Nephron progenitor cell (in vitro differentiated cells): ENCODE measurements at regions not wholly inside any gene's neighbourhood (a gene's known extent, or its start where the extent isn't known, plus 50 kb on each side); places are given as distances from the start of the nearest gene placed in this dataset.

Experiments used
- DNase-seq: peaks from one replicate; pipeline ENCODE4 v3.0.0; 2021
- H3K27ac Mint-ChIP-seq: 2 replicates; pipeline ENCODE4 v1.8.0; 2021; ENCODE audit warnings: mild to moderate bottlenecking, moderate library complexity, mixed read lengths
- H3K27me3 Mint-ChIP-seq: 2 replicates; pipeline ENCODE4 v1.8.0; 2021; ENCODE audit warnings: mild to moderate bottlenecking, low read depth, mixed read lengths; ENCODE audit not compliant: poor library complexity
- H3K36me3 Mint-ChIP-seq: 2 replicates; pipeline ENCODE4 v1.8.0; 2021; ENCODE audit warnings: low read depth, mixed read lengths
- H3K4me1 Mint-ChIP-seq: 2 replicates; pipeline ENCODE4 v1.8.0; 2021; ENCODE audit warnings: mixed read lengths
- H3K4me3 Mint-ChIP-seq: 2 replicates; pipeline ENCODE4 v1.8.0; 2021; ENCODE audit warnings: mild to moderate bottlenecking, moderate library complexity, mixed read lengths
- H3K9me3 Mint-ChIP-seq: 2 replicates; pipeline ENCODE4 v1.8.0; 2021; ENCODE audit warnings: mild to moderate bottlenecking, moderate library complexity, mixed read lengths
- CTCF ChIP-seq: fragments of 200-600 bp; sonication (generic); IDR thresholded peaks from 2 replicates; pipeline ENCODE4 v1.5.0; 2021; ENCODE audit warnings: antibody characterized with exemption

GRCh38 chr6:98241630-98242029 lies 592.7 kb upstream of the POU3F2 start:
- no peaks in the 10 kb centered on the region for H3K27me3 Mint-ChIP-seq
- no peaks in the 10 kb centered on the region for H3K9me3 Mint-ChIP-seq
- TF ChIP-seq CTCF: no peak
- no peak overlapping the region for H3K4me3 Mint-ChIP-seq
- H3K27ac Mint-ChIP-seq: no peak overlapping the region
- DNase-seq: no peak
- peaks cover 12% of the 10 kb centered on the region for H3K4me1 Mint-ChIP-seq
- H3K36me3 Mint-ChIP-seq: no peaks in the 10 kb centered on the region

- no peak overlapping the region for H3K27ac Mint-ChIP-seq
- H3K27me3 Mint-ChIP-seq: no peaks in the 10 kb centered on the region
- no peak for DNase-seq
- H3K4me3 Mint-ChIP-seq: no peak overlapping the region
- no peaks in the 10 kb centered on the region for H3K36me3 Mint-ChIP-seq
- no peaks in the 10 kb centered on the region for H3K9me3 Mint-ChIP-seq
- H3K4me1 Mint-ChIP-seq: no peaks in the 10 kb centered on the region
- TF ChIP-seq CTCF: no peak
These were observed 579.8 kb upstream of the POU3F2 start for GRCh38 chr6:98254624-98255023.

- Mint-ChIP-seq H3K36me3 (no peaks in the 10 kb centered on the region), H3K4me1 (no peaks in the 10 kb centered on the region), H3K4me3 (no peak overlapping the region), H3K9me3 (no peaks in the 10 kb centered on the region), H3K27ac (no peak overlapping the region), H3K27me3 (no peaks in the 10 kb centered on the region)
- no peak for DNase-seq
- no peak for TF ChIP-seq CTCF
These were observed 574.0 kb upstream of the POU3F2 start for GRCh38 chr6:98260382-98260781.

- no peak for TF ChIP-seq CTCF
- H3K9me3 Mint-ChIP-seq: no peaks in the 10 kb centered on the region
- H3K27me3 Mint-ChIP-seq: no peaks in the 10 kb centered on the region
- H3K4me3 Mint-ChIP-seq: no peak overlapping the region
- H3K27ac Mint-ChIP-seq: no peak overlapping the region
- DNase-seq: no peak
- no peaks in the 10 kb centered on the region for H3K4me1 Mint-ChIP-seq
- H3K36me3 Mint-ChIP-seq: no peaks in the 10 kb centered on the region
These were observed 562.3 kb upstream of the POU3F2 start for GRCh38 chr6:98272060-98272459.

GRCh38 chr6:98274691-98275090 lies 559.7 kb upstream of the POU3F2 start:
- Mint-ChIP-seq H3K27me3 (peaks cover 8% of the 10 kb centered on the region), H3K27ac (no peak overlapping the region), H3K4me3 (no peak overlapping the region), H3K9me3 (no peaks in the 10 kb centered on the region), H3K36me3 (no peaks in the 10 kb centered on the region), H3K4me1 (no peaks in the 10 kb centered on the region)
- TF ChIP-seq CTCF: no peak
- no peak for DNase-seq

- no peak overlapping the region for H3K4me3 Mint-ChIP-seq
- H3K36me3 Mint-ChIP-seq: no peaks in the 10 kb centered on the region
- H3K27ac Mint-ChIP-seq: no peak overlapping the region
- no peak for TF ChIP-seq CTCF
- no peak for DNase-seq
- no peaks in the 10 kb centered on the region for H3K4me1 Mint-ChIP-seq
- H3K9me3 Mint-ChIP-seq: no peaks in the 10 kb centered on the region
- H3K27me3 Mint-ChIP-seq: peaks cover 8% of the 10 kb centered on the region
These were observed 553.9 kb upstream of the POU3F2 start for GRCh38 chr6:98280492-98280891.
